ENCODE measurements at regions not wholly inside any gene's neighbourhood (a gene's known extent, or its start where the extent isn't known, plus 50 kb on each side); places are given as distances from the start of the nearest gene placed in this dataset.
"Not testable (repeated sequence)": the region's sequence is repeated elsewhere in the genome, so short reads cannot be mapped to it uniquely, and the experiment has no call there.

DNA sequence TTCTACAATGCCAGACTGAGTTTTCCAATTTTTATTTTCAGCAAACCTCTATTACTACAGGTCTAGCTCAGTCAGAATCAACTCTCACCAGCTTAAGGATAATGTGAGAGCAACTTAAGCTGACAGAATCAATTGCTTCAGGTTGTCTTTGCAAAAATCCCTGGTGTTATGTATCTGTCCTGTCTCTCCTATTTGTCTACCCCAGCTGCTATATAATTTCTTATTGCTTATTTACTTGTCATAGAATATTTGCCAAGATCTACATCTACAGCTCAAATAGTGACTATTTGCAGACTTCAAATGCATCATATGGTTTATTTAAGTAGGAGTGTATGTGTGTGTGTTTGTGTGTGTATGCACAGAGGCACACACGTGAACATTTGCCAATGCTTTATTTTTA lies 54.1 kb downstream of the FOXG1 start:
- DNase-seq (ENCODE audit: low spot score) = no peak

GRCh38 chr14:28821993-28822392 lies 55.4 kb downstream of the FOXG1 start:
- DNase-seq (ENCODE audit: low spot score) = no peak

- DNase-seq (ENCODE audit: low spot score) = no peak
These were observed 56.7 kb downstream of the FOXG1 start for GRCh38 chr14:28823245-28823644.

DNA sequence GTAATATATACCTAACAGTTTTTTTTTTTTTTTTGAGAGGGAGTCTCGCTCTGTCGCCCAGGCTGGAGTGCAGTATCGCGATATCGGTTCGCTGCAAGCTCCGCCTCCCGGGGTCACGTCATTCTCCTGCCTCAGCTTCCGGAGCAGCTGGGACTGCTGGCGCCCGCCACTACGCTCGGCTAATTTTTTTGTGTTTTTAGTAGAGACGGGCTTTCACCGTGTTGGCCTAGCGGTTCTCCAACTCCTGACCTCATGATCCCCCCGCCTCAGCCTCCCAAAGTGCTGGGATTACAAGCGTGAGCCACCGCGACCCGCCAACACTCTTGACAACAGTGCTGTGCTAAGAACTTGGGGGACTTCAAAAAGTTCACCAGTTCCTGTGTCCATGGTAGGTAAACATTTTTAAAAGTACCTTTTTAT lies 63.5 kb downstream of the FOXG1 start:
- DNase-seq (ENCODE audit: low spot score) = no peak

DNA sequence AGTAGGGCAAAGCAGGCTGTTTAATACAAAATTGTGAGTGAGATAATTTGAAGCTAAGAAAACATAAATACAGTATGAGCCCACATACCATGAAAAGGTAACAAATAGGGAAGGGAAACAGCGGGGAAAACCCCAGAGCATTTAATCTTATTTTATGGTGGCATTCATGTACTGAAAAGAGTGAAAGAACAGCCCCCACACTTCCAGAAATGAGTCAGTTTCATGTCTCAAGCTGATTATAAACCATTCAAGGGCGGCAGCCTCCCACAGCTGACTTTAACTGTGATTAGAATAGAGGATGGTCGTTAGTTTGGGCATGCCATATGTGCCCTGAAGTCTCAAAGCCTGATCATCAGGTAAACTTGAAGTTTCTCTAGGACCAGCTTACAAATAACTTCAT lies 64.5 kb downstream of the FOXG1 start:
- no peak for DNase-seq (ENCODE audit: low spot score)

- not testable (repeated sequence) for DNase-seq (ENCODE audit: low spot score)
These were observed 76.0 kb downstream of the FOXG1 start for GRCh38 chr14:28842569-28842968.

DNA sequence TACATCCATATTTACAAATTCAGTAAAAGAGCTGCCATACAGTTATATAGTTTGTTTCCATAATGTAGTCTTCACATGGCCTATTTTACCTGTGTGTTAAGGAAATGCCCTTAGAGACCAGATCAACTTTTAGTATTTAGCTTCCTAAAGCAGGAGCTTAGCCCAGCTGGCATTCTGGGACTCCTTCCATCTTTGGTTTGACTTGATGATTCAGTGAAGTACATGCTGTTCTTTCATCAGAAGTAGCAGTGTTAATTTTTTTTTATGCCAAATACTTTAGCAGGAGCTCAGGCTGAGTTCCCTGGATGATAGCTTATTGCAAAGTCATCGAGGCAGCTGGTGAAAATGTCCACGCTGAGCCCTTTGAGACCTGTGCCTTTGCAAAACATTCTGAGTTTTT lies 101.0 kb downstream of the FOXG1 start:
- DNase-seq (ENCODE audit: low spot score) = no peak

DNA sequence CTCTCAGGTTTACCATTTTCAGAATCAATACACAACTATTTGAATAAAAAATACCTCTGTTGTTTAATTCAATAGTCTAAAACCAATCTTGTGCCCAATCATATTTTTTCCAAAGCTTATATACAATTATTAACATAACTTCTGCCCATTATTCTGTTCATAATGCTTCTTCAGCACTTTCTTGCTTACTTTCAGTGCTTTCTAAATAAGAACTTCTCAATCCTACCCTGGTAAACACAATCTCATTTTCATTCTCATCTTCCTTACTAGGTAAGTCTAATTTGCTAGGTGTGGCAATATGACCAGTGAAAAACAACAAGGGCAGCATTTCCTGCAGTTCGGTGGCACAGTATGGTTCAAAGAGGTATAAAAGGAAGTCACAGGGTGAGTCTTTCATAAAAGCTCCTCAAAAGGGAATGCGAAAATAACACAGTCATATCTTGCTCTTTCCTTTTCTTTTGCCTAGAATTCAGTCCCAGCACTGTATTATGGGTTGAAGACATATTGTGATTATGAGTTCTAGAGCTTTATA lies 103.5 kb downstream of the FOXG1 start:
- DNase-seq (ENCODE audit: low spot score) = no peak

GRCh38 chr14:28875934-28876571 lies 109.5 kb downstream of the FOXG1 start:
- no peak for DNase-seq (ENCODE audit: low spot score)

- DNase-seq (ENCODE audit: low spot score) = no peak
These were observed 110.0 kb downstream of the FOXG1 start for GRCh38 chr14:28876572-28876945.

DNA sequence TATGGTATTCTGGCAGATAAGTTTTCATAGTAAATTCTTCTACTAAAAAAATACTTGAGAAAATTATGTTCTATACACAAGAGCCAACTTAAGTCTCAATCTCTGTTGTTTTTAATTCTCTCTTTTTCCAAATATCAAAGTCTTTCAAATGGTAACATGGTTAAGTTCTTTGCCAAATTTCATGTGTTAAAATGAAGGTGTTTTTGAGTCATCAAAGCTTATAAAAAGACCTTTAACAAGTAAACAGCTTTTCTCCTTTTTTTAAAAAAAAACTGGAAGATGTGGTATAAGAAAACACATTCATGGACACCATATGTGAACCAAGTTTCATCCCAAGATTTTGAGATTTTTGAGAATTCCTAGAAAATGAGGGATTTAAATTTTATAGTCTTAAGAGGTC lies 111.3 kb downstream of the FOXG1 start:
- DNase-seq (ENCODE audit: low spot score) = no peak

DNA sequence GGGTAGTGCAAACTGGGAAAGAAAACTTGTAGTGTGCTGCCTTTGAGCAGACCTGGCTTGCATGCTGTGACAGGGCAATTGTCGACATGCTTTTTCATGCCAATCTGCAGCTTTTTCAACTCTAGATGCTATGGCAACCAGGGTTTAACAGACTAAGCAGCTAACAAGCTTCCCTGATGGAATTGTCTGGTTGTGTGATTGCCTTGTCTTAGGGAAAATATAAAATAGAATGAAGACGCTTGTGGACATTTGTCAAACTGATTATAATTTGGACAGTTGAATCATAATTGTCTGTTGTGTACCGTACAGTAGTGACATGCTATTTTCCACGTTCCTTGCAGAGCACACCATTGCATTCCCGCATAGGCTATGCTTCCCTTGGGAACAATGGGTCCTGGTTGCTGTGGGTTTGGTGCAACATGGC lies 113.0 kb downstream of the FOXG1 start:
- DNase-seq (ENCODE audit: low spot score) = no peak

DNA sequence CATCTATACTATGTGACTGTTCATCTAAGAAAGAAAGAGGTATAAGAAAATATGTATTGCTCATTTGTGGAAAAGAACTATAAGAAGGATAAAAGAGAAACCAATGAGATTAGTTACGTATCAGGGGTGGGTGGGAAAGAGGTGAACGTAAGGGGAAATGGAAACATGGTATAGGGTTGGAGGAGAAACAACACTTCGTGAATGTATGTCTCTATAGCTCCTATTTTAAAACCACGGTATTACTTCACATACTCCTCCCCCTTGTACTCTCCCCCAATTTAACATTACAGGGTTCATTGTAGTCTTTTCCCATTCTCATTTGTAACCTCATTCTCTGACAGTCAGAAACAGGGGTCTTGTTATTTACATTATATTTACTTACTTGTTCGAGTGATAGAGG lies 120.4 kb downstream of the FOXG1 start:
- no peak for DNase-seq (ENCODE audit: low spot score)

DNA sequence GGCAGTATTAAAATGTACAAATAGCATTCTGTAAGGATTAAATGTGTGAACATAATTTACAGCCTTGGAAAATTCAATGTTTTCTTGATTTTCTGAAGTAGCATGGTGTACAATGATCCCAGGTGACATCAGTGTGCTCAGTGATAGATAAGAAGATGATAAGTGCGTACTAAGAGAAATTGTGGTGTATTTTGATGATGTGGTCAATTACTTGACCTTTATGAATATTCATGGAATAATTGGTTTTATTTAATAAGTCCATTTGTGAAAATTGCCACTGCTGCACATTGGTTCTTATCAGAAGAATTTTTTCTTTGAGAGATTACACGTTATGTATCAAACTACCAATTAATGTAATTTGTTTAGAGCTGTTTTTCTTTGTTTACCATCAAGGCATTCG lies 128.8 kb downstream of the FOXG1 start:
- no peak for DNase-seq (ENCODE audit: low spot score)

- DNase-seq (ENCODE audit: low spot score) = no peak
These were observed 129.8 kb downstream of the FOXG1 start for GRCh38 chr14:28896337-28896736.

DNA sequence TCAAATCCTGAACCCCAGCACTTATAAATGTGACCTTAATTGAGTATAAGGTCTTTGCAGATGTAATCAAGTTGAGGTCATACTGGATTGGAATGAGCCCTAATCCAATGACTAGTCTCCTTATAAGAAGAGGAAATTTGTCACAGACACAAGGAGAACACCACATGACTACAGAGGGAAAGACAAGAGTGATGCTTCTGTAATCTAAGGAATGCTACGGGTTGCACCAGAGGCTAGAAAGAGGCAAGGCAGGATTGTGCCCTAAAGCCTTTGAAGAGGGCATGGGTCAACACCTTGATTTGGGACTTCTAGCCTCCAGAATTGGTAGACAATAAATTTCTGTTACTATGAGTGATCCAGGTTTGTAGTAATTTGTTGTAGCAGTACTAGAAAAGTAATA lies 135.0 kb downstream of the FOXG1 start:
- DNase-seq (ENCODE audit: low spot score) = no peak

DNA sequence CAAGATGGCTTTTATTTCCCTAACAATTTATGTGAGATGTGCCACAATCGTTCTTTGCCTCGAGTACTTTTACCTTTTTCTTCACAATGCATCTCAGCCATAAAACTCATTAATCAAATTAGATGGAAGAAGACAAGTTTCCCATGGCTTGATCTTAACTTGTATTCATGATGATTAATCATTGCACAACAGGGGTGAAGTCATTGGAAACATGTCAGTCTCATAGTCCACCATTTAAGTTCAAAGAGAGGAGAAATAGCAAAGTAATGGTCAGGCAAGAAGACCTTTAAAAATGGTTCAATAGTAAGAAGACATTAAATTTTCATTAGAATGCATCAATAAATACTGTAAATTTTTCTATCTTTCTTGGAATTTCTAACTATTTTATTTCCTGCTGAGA lies 136.3 kb downstream of the FOXG1 start:
- DNase-seq (ENCODE audit: low spot score) = no peak

- DNase-seq (ENCODE audit: low spot score) = no peak
These were observed 144.9 kb downstream of the FOXG1 start for GRCh38 chr14:28911521-28911920.

DNA sequence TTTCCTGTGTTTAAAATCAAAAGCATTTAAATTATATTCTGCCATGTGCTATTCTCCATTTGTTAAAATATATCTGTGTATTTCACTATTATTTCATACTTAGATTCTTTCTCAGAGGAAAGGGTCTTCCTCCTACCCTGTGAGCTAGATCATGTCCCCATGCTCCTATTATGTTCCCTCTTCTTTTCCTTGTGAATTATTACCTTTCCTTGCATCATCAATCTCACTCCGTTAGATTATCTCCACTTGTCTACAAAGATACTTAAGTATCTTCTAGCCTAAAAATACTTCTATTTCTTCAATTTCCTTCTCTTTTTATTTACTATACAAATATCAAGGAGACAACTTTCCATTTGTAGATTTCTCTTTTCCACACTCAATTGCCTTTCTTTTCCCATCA lies 146.5 kb downstream of the FOXG1 start:
- DNase-seq (ENCODE audit: low spot score) = no peak

DNA sequence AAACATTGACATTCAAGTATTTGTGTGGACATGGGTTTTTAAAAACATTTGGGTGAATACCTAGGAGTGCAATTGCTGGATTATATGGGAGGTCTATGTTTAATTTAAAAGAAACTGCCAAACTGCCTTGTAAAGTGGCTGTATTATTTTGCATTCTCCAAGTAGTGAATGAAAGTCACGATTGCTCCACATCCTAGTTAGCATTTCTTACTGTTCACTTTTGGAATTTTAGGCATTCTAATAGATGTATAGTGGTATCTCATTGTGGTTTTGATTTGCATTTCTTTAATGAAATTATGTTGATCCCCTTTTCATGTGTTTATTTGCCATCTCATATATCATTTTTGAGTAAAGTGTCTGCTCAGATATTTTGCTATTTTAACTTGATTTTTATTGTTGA lies 159.5 kb downstream of the FOXG1 start:
- no peak for DNase-seq (ENCODE audit: low spot score)

GRCh38 chr14:28931999-28932398 lies 165.4 kb downstream of the FOXG1 start:
- DNase-seq (ENCODE audit: low spot score) = no peak

GRCh38 chr14:28936601-28937000 lies 170.0 kb downstream of the FOXG1 start:
- no peak for DNase-seq (ENCODE audit: low spot score)

GRCh38 chr14:28941758-28942157 lies 175.2 kb downstream of the FOXG1 start:
- no peak for DNase-seq (ENCODE audit: low spot score)

DNA sequence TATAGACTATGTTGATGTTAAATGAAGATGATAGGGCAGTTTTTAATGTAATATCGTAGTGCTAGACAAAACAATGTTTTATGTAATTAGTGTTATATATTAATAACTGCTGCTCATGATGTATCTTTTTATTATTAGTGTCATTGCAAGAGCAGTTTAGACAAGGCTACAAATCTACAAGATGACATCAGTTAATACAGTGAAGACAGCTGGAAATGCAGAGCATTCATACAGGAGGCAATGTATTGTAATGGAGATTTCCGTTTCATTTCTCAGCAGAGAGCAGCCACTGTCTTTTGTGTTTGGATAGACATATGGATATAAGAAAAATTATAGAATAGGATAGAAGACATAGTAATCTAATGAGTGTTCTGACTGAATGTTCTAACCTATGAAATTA lies 178.0 kb downstream of the FOXG1 start:
- DNase-seq (ENCODE audit: low spot score) = no peak

Measured in mucosa of gallbladder (tissue), 1 donor.